Prostate gland (tissue), 2 donors: ENCODE measurements at regions not wholly inside any gene's neighbourhood (a gene's known extent, or its start where the extent isn't known, plus 50 kb on each side); places are given as distances from the start of the nearest gene placed in this dataset.

Experiments
- CTCF ChIP-seq, 4 experiments: fragments of 200-600 bp in 2 of 4; fragments of 450-650 bp in 2 of 4; sonication (generic) in 2 of 4; IDR thresholded peaks; 1 replicate in 3 of 4; 2 replicates in 1 of 4; pipeline ENCODE4 v1.5.1; 2016 to 2019; ENCODE audit warnings: antibody characterized with exemption in 4 of 4, mild to moderate bottlenecking in 2 of 4, moderate library complexity in 2 of 4
- POLR2A ChIP-seq: fragments of 450-650 bp; IDR thresholded peaks from one replicate; pipeline ENCODE4 v1.6.1; 2016; ENCODE audit warnings: antibody characterized with exemption, mild to moderate bottlenecking
- POLR2AphosphoS5 ChIP-seq: sonication (generic); formaldehyde crosslinking; IDR thresholded peaks from one replicate; pipeline ENCODE4 v1.6.1; 2017; ENCODE audit warnings: antibody characterized with exemption

GRCh38 chr4:38223306-38223705 is 263.1 kb downstream of the PTTG2 start:
- TF ChIP-seq POLR2A (no peak), POLR2AphosphoS5 (peak; percentile 67), CTCF (IDR thresholded peaks at IDR 0.05) (no peak)
